HCT116 (cell line): ENCODE measurements at regions not wholly inside any gene's neighbourhood (a gene's known extent, or its start where the extent isn't known, plus 50 kb on each side); places are given as distances from the start of the nearest gene placed in this dataset.

Experiments
- ATAC-seq: fragments of 200-7000 bp; cut with Tn5 transposase; 2 replicates; pipeline ENCODE4 v1.9.1; 2020; ENCODE audit warnings: mild to moderate bottlenecking, moderate library complexity
- BruUV-seq: library from RNA; stranded (reverse); fragments of 400-500 nt; replicated peaks from 2 replicates; lab custom pipeline; 2021; lab: Mats Ljungman, UMichigan
- CTCF ChIA-PET: fragments of 300-600 bp; sonication (Branson Sonifier 250); formaldehyde crosslinking; loops from one replicate; lab custom pipeline; 2021; ENCODE audit warnings: antibody characterized with exemption; lab: Charles Lee
- POLR2A ChIA-PET: fragments of 300-600, 350-600 bp; sonication (Branson Sonifier 250); formaldehyde crosslinking; loops from one replicate; lab custom pipeline; 2021; ENCODE audit warnings: antibody characterized with exemption; lab: Charles Lee
- RAD21 ChIA-PET, 2 experiments: fragments of 300-600 bp; sonication (Branson Sonifier 250); formaldehyde crosslinking; loops; one replicate each; lab custom pipeline; 2023; ENCODE audit warnings: low total read pairs in 2 of 2; ENCODE audit not compliant: uncharacterized antibody in 2 of 2, unreplicated experiment in 2 of 2, low non-redundant PET in 1 of 2; lab: Charles Lee
- DNase-seq: peaks from one replicate; pipeline ENCODE4 v3.0.0-alpha.2; 2010; ENCODE audit warnings: low read depth, low spot score
- H2AFZ ChIP-seq: fragments of 200-600 bp; shearing (Covaris generic), sonication (generic); 2 replicates; pipeline ENCODE4 v1.6.1; 2017; ENCODE audit warnings: low read depth, mixed run types, mixed read lengths, antibody characterized with exemption, low read length; ENCODE audit not compliant: poor library complexity, severe bottlenecking
- H3K27ac ChIP-seq: 2 replicates; pipeline ENCODE4 v1.5.1; 2012; ENCODE audit warnings: low read depth, low read length
- H3K27me3 ChIP-seq: fragments of 200-600 bp; sonication (generic); 2 replicates; pipeline ENCODE4 v1.6.1; 2016; ENCODE audit warnings: mixed run types, low read length, mixed read lengths; ENCODE audit not compliant: insufficient read depth
- H3K36me3 ChIP-seq, 2 experiments: fragments of 200-500 bp in 1 of 2; fragments of 200-600 bp in 1 of 2; sonication (Bioruptor generic) in 1 of 2; sonication (generic) in 1 of 2; 2 replicates each; pipeline versions ENCODE4 v1.5.1 to v1.6.1; 2014 to 2016; ENCODE audit warnings: low read length in 2 of 2, inconsistent platforms in 1 of 2, mixed read lengths in 1 of 2, mixed run types in 1 of 2; ENCODE audit not compliant: insufficient read depth in 2 of 2, control insufficient read depth in 1 of 2
- H3K4me1 ChIP-seq, 2 experiments: fragments of 200-600 bp in 1 of 2; sonication (generic) in 1 of 2; 2 replicates each; pipeline versions ENCODE4 v1.5.1 to v1.6.1; 2012 to 2017; ENCODE audit warnings: low read length in 2 of 2, inconsistent platforms in 1 of 2, mild to moderate bottlenecking in 1 of 2, mixed read lengths in 1 of 2, mixed run types in 1 of 2, moderate library complexity in 1 of 2; ENCODE audit not compliant: insufficient read depth in 2 of 2, control insufficient read depth in 1 of 2
- H3K4me2 ChIP-seq: fragments of 200-600 bp; sonication (generic); 2 replicates; pipeline ENCODE4 v1.6.1; 2017; ENCODE audit warnings: mixed run types, low read length, mixed read lengths
- H3K4me3 ChIP-seq, 2 experiments: fragments of 200-600 bp in 1 of 2; sonication (generic) in 1 of 2; replicated peaks in 1 of 2; 2 replicates each; pipeline ENCODE4 v1.5.1; 2011 to 2016; ENCODE audit warnings: low read length in 2 of 2, control low read depth in 1 of 2, low read depth in 1 of 2, mild to moderate bottlenecking in 1 of 2, mixed read lengths in 1 of 2, mixed run types in 1 of 2
- H3K79me2 ChIP-seq: fragments of 200-600 bp; sonication (generic); 2 replicates; pipeline ENCODE4 v1.6.1; 2017; ENCODE audit warnings: mild to moderate bottlenecking, mixed run types, low read length, moderate library complexity, mixed read lengths; ENCODE audit not compliant: insufficient read depth
- H3K9ac ChIP-seq: fragments of 200-600 bp; sonication (generic); 2 replicates; pipeline ENCODE4 v1.6.1; 2016; ENCODE audit warnings: low read length, mixed read lengths
- H3K9me2 ChIP-seq: fragments of 200-600 bp; sonication (generic), shearing (Covaris generic); 2 replicates; pipeline ENCODE4 v1.6.1; 2017; ENCODE audit warnings: mixed run types, mild to moderate bottlenecking, moderate library complexity; ENCODE audit not compliant: insufficient read depth
- H3K9me3 ChIP-seq, 2 experiments: fragments of 200-500 bp in 1 of 2; fragments of 200-600 bp in 1 of 2; sonication (Bioruptor generic) in 1 of 2; sonication (generic) in 1 of 2; 2 replicates each; pipeline ENCODE4 v1.6.1; 2014 to 2017; ENCODE audit warnings: low read length in 2 of 2, mixed read lengths in 2 of 2, inconsistent platforms in 1 of 2, low read depth in 1 of 2, mild to moderate bottlenecking in 1 of 2, mixed run types in 1 of 2, moderate library complexity in 1 of 2; ENCODE audit not compliant: control insufficient read depth in 1 of 2, insufficient read depth in 1 of 2
- H4K20me1 ChIP-seq: fragments of 200-600 bp; sonication (generic), shearing (Covaris generic); 2 replicates; pipeline ENCODE4 v1.6.1; 2017; ENCODE audit warnings: mixed run types, mild to moderate bottlenecking, moderate library complexity; ENCODE audit not compliant: insufficient read depth
- CBX3 ChIP-seq: IDR thresholded peaks from 2 replicates; pipeline ENCODE4 v1.6.1; 2012; ENCODE audit warnings: low read depth
- CEBPB ChIP-seq: IDR thresholded peaks from 2 replicates; pipeline ENCODE4 v1.6.1; 2012; ENCODE audit warnings: low read depth
- EGR1 ChIP-seq: IDR thresholded peaks from 2 replicates; pipeline ENCODE4 v1.6.1; 2012; ENCODE audit warnings: low read depth
- ELF1 ChIP-seq: IDR thresholded peaks from 2 replicates; pipeline ENCODE4 v1.6.1; 2012; ENCODE audit warnings: low read depth, borderline replicate concordance
- EZH2 ChIP-seq: fragments of 200-600 bp; sonication (generic); IDR thresholded peaks from 2 replicates; pipeline ENCODE4 v1.6.1; 2017; ENCODE audit warnings: antibody characterized with exemption, mixed run types
- EZH2phosphoT487 ChIP-seq: fragments of 200-600 bp; IDR thresholded peaks from 2 replicates; pipeline ENCODE4 v1.6.1; 2018; ENCODE audit warnings: antibody characterized with exemption, borderline replicate concordance
- JUND ChIP-seq: IDR thresholded peaks from 2 replicates; pipeline ENCODE4 v1.6.1; 2012
- POLR2A ChIP-seq: IDR thresholded peaks from 2 replicates; pipeline ENCODE4 v1.7.0; 2011; ENCODE audit warnings: borderline replicate concordance; ENCODE audit not compliant: insufficient read depth, insufficient read length; ENCODE audit errors: extremely low read depth
- POLR2AphosphoS5 ChIP-seq: IDR thresholded peaks from 2 replicates; pipeline ENCODE4 v1.6.1; 2011; ENCODE audit warnings: mild to moderate bottlenecking, low read depth, low read length, moderate library complexity
- RAD21 ChIP-seq: IDR thresholded peaks from 2 replicates; pipeline ENCODE4 v1.6.1; 2012; ENCODE audit warnings: low read depth, mild to moderate bottlenecking
- SIN3A ChIP-seq: IDR thresholded peaks from 2 replicates; pipeline ENCODE4 v1.6.1; 2012; ENCODE audit warnings: low read depth
- SP1 ChIP-seq: IDR thresholded peaks from 2 replicates; pipeline ENCODE4 v1.6.1; 2012; ENCODE audit warnings: low read depth
- SRF ChIP-seq: IDR thresholded peaks from 2 replicates; pipeline ENCODE4 v1.6.1; 2012; ENCODE audit warnings: low read depth
- ZFX ChIP-seq: fragments of 450-650 bp; IDR thresholded peaks from 2 replicates; pipeline ENCODE4 v1.6.1; 2017
- ZNF274 ChIP-seq: fragments of 200-500 bp; sonication (Bioruptor generic); IDR thresholded peaks from 2 replicates; pipeline ENCODE4 v1.6.1; 2014; ENCODE audit warnings: mild to moderate bottlenecking, low read depth, low read length, inconsistent platforms
- intact Hi-C: fragments of 100-400 bp; cut with micrococcal nuclease; formaldehyde crosslinking; loops from 2 replicates; pipeline ENCODE4 v1.10.0; 2022
- TF ChIP-seq, protein P1 (sequence below), 3 experiments: fragments of 200-600 bp in 1 of 3; sonication (generic) in 1 of 3; IDR thresholded peaks in 2 of 3; conservative IDR thresholded peaks in 1 of 3; 2 replicates each; pipeline ENCODE4 v1.5.1; 2012 to 2017; ENCODE audit warnings: low read depth in 2 of 3, low read length in 2 of 3, antibody characterized with exemption in 1 of 3, borderline replicate concordance in 1 of 3, control low read depth in 1 of 3, mild to moderate bottlenecking in 1 of 3, mixed read lengths in 1 of 3, mixed run types in 1 of 3, moderate library complexity in 1 of 3; ENCODE audit not compliant: insufficient read depth in 1 of 3
- TF ChIP-seq, protein P2 (sequence below): IDR thresholded peaks from 2 replicates; pipeline ENCODE4 v1.6.1; 2011; ENCODE audit warnings: mild to moderate bottlenecking, low read length, moderate library complexity; ENCODE audit not compliant: insufficient replicate concordance; ENCODE audit errors: extremely low read depth
- TF ChIP-seq, protein P3 (sequence below): IDR thresholded peaks from 2 replicates; pipeline ENCODE4 v1.6.1; 2012
- TF ChIP-seq, protein P4 (sequence below): IDR thresholded peaks from 2 replicates; pipeline ENCODE4 v1.6.1; 2012; ENCODE audit warnings: low read depth
- TF ChIP-seq, protein P5 (sequence below): IDR thresholded peaks from 2 replicates; pipeline ENCODE4 v1.6.1; 2012

DNA sequence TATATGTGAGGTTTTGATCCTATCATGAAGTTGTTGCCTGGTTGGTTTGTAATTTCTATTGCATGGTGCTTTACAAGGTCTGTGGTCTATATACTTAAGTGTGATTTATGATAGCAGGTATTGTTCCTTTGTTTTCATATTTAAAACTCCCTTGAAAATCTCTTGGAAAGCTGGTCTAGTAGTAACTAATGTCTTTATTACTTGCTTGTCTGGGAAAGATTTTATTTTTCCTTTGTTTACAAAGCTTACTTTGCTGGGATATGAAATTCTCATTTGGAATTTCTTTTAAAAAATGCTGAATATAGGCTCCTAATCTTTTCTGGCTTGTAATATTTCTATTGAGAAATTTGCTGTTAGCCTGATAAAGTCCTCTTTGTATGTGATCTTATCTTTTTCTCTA is 862.9 kb upstream of the NXPH2 start:
- Histone ChIP-seq H3K9me3 (peaks cover 0 to 3% of the 10 kb centered on the region in 2 experiments; a peak in 1 of 4 replicates), H4K20me1 (no peaks in the 10 kb centered on the region), H3K4me1 (no peaks in the 10 kb centered on the region), H3K4me2 (no peak overlapping the region), H2AFZ (no peak overlapping the region), H3K9me2 (no peaks in the 10 kb centered on the region), H3K4me3 (no peak overlapping the region), H3K9ac (no peak overlapping the region), H3K36me3 (no peaks in the 10 kb centered on the region), H3K79me2 (no peaks in the 10 kb centered on the region), H3K27ac (no peak overlapping the region), H3K27me3 (no peaks in the 10 kb centered on the region)
- ChIA-PET CTCF (no interaction called here), POLR2A (no interaction called here), RAD21 (no interaction called here)
- BruUV-seq, result no TSS peak
- ATAC-seq, result no peak
- intact Hi-C loops, result no loop called here
- TF ChIP-seq CBX3 (no peak), EZH2phosphoT487 (no peak), ZFX (no peak), POLR2A (no peak), SRF (no peak), POLR2AphosphoS5 (no peak), ZNF274 (no peak), JUND (no peak), EZH2 (no peak), EGR1 (no peak), SIN3A (no peak), RAD21 (no peak), ELF1 (no peak), CEBPB (no peak), SP1 (no peak)
- TF ChIP-seq, protein P1, sequence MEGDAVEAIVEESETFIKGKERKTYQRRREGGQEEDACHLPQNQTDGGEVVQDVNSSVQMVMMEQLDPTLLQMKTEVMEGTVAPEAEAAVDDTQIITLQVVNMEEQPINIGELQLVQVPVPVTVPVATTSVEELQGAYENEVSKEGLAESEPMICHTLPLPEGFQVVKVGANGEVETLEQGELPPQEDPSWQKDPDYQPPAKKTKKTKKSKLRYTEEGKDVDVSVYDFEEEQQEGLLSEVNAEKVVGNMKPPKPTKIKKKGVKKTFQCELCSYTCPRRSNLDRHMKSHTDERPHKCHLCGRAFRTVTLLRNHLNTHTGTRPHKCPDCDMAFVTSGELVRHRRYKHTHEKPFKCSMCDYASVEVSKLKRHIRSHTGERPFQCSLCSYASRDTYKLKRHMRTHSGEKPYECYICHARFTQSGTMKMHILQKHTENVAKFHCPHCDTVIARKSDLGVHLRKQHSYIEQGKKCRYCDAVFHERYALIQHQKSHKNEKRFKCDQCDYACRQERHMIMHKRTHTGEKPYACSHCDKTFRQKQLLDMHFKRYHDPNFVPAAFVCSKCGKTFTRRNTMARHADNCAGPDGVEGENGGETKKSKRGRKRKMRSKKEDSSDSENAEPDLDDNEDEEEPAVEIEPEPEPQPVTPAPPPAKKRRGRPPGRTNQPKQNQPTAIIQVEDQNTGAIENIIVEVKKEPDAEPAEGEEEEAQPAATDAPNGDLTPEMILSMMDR (IDR thresholded peaks at IDR 0.05 in 2 of 3, conservative IDR thresholded peaks at IDR 0.05 in 1 of 3; ENCODE audit: borderline replicate concordance in 1 of 3, insufficient read depth in 1 of 3, low read depth in 2 of 3, low read length in 2 of 3), result no peak
- TF ChIP-seq, protein P2, sequence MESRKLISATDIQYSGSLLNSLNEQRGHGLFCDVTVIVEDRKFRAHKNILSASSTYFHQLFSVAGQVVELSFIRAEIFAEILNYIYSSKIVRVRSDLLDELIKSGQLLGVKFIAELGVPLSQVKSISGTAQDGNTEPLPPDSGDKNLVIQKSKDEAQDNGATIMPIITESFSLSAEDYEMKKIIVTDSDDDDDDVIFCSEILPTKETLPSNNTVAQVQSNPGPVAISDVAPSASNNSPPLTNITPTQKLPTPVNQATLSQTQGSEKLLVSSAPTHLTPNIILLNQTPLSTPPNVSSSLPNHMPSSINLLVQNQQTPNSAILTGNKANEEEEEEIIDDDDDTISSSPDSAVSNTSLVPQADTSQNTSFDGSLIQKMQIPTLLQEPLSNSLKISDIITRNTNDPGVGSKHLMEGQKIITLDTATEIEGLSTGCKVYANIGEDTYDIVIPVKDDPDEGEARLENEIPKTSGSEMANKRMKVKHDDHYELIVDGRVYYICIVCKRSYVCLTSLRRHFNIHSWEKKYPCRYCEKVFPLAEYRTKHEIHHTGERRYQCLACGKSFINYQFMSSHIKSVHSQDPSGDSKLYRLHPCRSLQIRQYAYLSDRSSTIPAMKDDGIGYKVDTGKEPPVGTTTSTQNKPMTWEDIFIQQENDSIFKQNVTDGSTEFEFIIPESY, result no peak
- TF ChIP-seq, protein P3, sequence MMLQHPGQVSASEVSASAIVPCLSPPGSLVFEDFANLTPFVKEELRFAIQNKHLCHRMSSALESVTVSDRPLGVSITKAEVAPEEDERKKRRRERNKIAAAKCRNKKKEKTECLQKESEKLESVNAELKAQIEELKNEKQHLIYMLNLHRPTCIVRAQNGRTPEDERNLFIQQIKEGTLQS, result no peak
- TF ChIP-seq, protein P4, sequence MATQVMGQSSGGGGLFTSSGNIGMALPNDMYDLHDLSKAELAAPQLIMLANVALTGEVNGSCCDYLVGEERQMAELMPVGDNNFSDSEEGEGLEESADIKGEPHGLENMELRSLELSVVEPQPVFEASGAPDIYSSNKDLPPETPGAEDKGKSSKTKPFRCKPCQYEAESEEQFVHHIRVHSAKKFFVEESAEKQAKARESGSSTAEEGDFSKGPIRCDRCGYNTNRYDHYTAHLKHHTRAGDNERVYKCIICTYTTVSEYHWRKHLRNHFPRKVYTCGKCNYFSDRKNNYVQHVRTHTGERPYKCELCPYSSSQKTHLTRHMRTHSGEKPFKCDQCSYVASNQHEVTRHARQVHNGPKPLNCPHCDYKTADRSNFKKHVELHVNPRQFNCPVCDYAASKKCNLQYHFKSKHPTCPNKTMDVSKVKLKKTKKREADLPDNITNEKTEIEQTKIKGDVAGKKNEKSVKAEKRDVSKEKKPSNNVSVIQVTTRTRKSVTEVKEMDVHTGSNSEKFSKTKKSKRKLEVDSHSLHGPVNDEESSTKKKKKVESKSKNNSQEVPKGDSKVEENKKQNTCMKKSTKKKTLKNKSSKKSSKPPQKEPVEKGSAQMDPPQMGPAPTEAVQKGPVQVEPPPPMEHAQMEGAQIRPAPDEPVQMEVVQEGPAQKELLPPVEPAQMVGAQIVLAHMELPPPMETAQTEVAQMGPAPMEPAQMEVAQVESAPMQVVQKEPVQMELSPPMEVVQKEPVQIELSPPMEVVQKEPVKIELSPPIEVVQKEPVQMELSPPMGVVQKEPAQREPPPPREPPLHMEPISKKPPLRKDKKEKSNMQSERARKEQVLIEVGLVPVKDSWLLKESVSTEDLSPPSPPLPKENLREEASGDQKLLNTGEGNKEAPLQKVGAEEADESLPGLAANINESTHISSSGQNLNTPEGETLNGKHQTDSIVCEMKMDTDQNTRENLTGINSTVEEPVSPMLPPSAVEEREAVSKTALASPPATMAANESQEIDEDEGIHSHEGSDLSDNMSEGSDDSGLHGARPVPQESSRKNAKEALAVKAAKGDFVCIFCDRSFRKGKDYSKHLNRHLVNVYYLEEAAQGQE, result no peak
- TF ChIP-seq, protein P5, sequence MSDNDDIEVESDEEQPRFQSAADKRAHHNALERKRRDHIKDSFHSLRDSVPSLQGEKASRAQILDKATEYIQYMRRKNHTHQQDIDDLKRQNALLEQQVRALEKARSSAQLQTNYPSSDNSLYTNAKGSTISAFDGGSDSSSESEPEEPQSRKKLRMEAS, result no peak
- DNase-seq, result no peak
